Pancreas (tissue), 10 donors: ENCODE measurements at regions not wholly inside any gene's neighbourhood (a gene's known extent, or its start where the extent isn't known, plus 50 kb on each side); places are given as distances from the start of the nearest gene placed in this dataset.
"Not testable (repeated sequence)": the region's sequence is repeated elsewhere in the genome, so short reads cannot be mapped to it uniquely, and the experiment has no call there.

ENCODE experiments used
- ATAC-seq, 4 donors: fragments of 200-7000 bp; cut with Tn5 transposase; one replicate each; pipeline versions ENCODE4 v1.8.0 to v1.9.1; 2020; ENCODE audit warnings: mild to moderate bottlenecking in 4 of 4, moderate library complexity in 4 of 4
- DNase-seq, 6 donors: peaks; one replicate each; pipeline ENCODE4 v3.0.0-alpha.2; 2020
- FAIRE-seq: peaks from 2 replicates; lab custom pipeline; 2012; peaks lifted over from hg19 to GRCh38; lab: Jason Lieb, UNC
- H3K27ac ChIP-seq, 4 donors: fragments of 200-600 bp; sonication (generic); 1 replicate in 3 of 4; 2 replicates in 1 of 4; pipeline versions ENCODE4 v1.5.0 to v1.8.0; 2020
- H3K27me3 ChIP-seq, 4 donors: fragments of 200-600 bp; one replicate each; pipeline ENCODE4 v1.8.0; 2021
- H3K36me3 ChIP-seq, 3 donors: fragments of 200-600 bp; sonication (generic) in 1 of 3; one replicate each; pipeline versions ENCODE4 v1.5.0 to v1.8.0; 2020 to 2021
- H3K4me1 ChIP-seq, 3 donors: fragments of 200-600 bp; one replicate each; pipeline ENCODE4 v1.8.0; 2021
- H3K4me3 ChIP-seq, 4 donors: fragments of 200-600 bp; sonication (generic) in 2 of 4; one replicate each; pipeline versions ENCODE4 v1.5.0 to v1.8.0; 2020 to 2021
- H3K9me3 ChIP-seq, 4 donors: fragments of 200-600 bp; one replicate each; pipeline ENCODE4 v1.8.0; 2021
- CTCF ChIP-seq, 4 donors: fragments of 200-600 bp; sonication (generic) in 3 of 4; IDR thresholded peaks; one replicate each; pipeline versions ENCODE4 v1.5.0 to v1.8.0; 2021; ENCODE audit warnings: antibody characterized with exemption in 4 of 4
- WGBS, 2 donors: extraction: QIAGEN DNeasy Blood & Tissue Kit; methylation state at CpG; one replicate each; pipeline ENCODE4 v1.1.7; 2013; 5-methylcytosine and 5-hydroxymethylcytosine counted together
- intact Hi-C, 3 donors: fragments of 100-400 bp; cut with DNase I; formaldehyde crosslinking; loops; one replicate each; pipeline versions ENCODE4 v1.11.1 to v1.14.2; 2022
- donor health status: healthy with polysubstance abuse.
- donor health status: DM: no; HTN: no; CAD: no; lungs with moderate emphysema.
- donor health status: DM: no; HTN: no; CAD: no.
- donor health status: control.
- donor health status: control.
- donor health status: Bipolar disorder and iron deficiency.
- donor health status: DM: yes; HTN: yes; CAD: no.
- donor health status: DM: no; HTN: no; CAD: no.
- donor health status: DM: no; HTN: no; CAD: no.
- donor health status: DM: yes; HTN: yes; CAD: no.

GRCh38 chr3:80978216-80978969 is 783.1 kb downstream of the GBE1 start:
- no peak for ATAC-seq
- no peaks in the 10 kb centered on the region for H3K36me3 ChIP-seq

GRCh38 chr3:80970292-80970691 is 791.2 kb downstream of the GBE1 start:
- no peak for DNase-seq
- WGBS, 2 donors: 47% methylated on average over 1 of the region's 1 CpG
- peak; percentile 75 for FAIRE-seq
- Histone ChIP-seq H3K27me3 (no peaks in the 10 kb centered on the region), H3K4me3 (no peak overlapping the region), H3K9me3 (no peaks in the 10 kb centered on the region), H3K4me1 (no peaks in the 10 kb centered on the region), H3K36me3 (no peaks in the 10 kb centered on the region), H3K27ac (no peak overlapping the region)
- TF ChIP-seq CTCF (IDR thresholded peaks at IDR 0.05): no peak
- intact Hi-C loops: no loop called here
- ATAC-seq: no peak

More at GRCh38 chr3:80978216-80978969, 783.1 kb downstream of the GBE1 start:
- intact Hi-C loops: no loop called here
- no peak for TF ChIP-seq CTCF (IDR thresholded peaks at IDR 0.05)
- no peaks in the 10 kb centered on the region for H3K27me3 ChIP-seq
- H3K27ac ChIP-seq: no peak overlapping the region
- no peaks in the 10 kb centered on the region for H3K4me1 ChIP-seq
- no peak for DNase-seq
- H3K9me3 ChIP-seq: no peaks in the 10 kb centered on the region
- WGBS, 2 donors: 33 to 41% methylated on average over 4 of the region's 4 CpGs
- FAIRE-seq: no peak
- H3K4me3 ChIP-seq: no peak overlapping the region

- FAIRE-seq (no peak), ATAC-seq (no peak), DNase-seq (no peak)
- no peaks in the 10 kb centered on the region for H3K4me1 ChIP-seq
- H3K4me3 ChIP-seq: no peak overlapping the region
- intact Hi-C loops: no loop called here
- no peak overlapping the region for H3K27ac ChIP-seq
- H3K27me3 ChIP-seq: no peaks in the 10 kb centered on the region
- no peaks in the 10 kb centered on the region for H3K9me3 ChIP-seq
- no peak for TF ChIP-seq CTCF (IDR thresholded peaks at IDR 0.05)
- WGBS, 2 donors: 77 to 78% methylated on average over 1 of the region's 1 CpG
- H3K36me3 ChIP-seq: no peaks in the 10 kb centered on the region
Measured at GRCh38 chr3:80929576-80929975, 831.9 kb downstream of the GBE1 start.

- ATAC-seq (no peak), FAIRE-seq (no peak), DNase-seq (no peak)
- H3K9me3 ChIP-seq: no peaks in the 10 kb centered on the region
- H3K27ac ChIP-seq: no peak overlapping the region
- 43% methylated on average over 4 of the region's 4 CpGs for WGBS, 2 donors
- no peaks in the 10 kb centered on the region for H3K36me3 ChIP-seq
- no peaks in the 10 kb centered on the region for H3K4me1 ChIP-seq
- no peaks in the 10 kb centered on the region for H3K27me3 ChIP-seq
- intact Hi-C loops: no loop called here
- no peak for TF ChIP-seq CTCF (IDR thresholded peaks at IDR 0.05)
- H3K4me3 ChIP-seq: no peak overlapping the region
Measured at GRCh38 chr3:80914854-80915253, 846.6 kb downstream of the GBE1 start.

- H3K27ac ChIP-seq: no peak overlapping the region
- no peak overlapping the region for H3K4me3 ChIP-seq
- no peaks in the 10 kb centered on the region for H3K36me3 ChIP-seq
- intact Hi-C loops: no loop called here
- no peak for TF ChIP-seq CTCF (IDR thresholded peaks at IDR 0.05)
- DNase-seq: no peak
- H3K27me3 ChIP-seq: no peaks in the 10 kb centered on the region
- no peak for FAIRE-seq
- no peak for ATAC-seq
- H3K4me1 ChIP-seq: no peaks in the 10 kb centered on the region
- no peaks in the 10 kb centered on the region for H3K9me3 ChIP-seq
Measured at GRCh38 chr3:80898211-80898610, 863.2 kb downstream of the GBE1 start.

- FAIRE-seq, ATAC-seq, intact Hi-C loops, H3K9me3 ChIP-seq, H3K27ac ChIP-seq, DNase-seq, H3K36me3 ChIP-seq, H3K4me1 ChIP-seq, H3K4me3 ChIP-seq, H3K27me3 ChIP-seq: not testable (repeated sequence)
- 49 to 54% methylated on average over 6 to 12 of the region's 12 CpGs for WGBS, 2 donors
Measured at GRCh38 chr3:80897005-80897404, 864.4 kb downstream of the GBE1 start.
